Keratinocyte (primary cell): ENCODE measurements at regions not wholly inside any gene's neighbourhood (a gene's known extent, or its start where the extent isn't known, plus 50 kb on each side); places are given as distances from the start of the nearest gene placed in this dataset.

Experiments
- CTCF ChIP-seq, 3 experiments: IDR thresholded peaks in 1 of 3; conservative IDR thresholded peaks in 1 of 3; optimal IDR thresholded peaks in 1 of 3; 2 replicates in 2 of 3; 3 replicates in 1 of 3; pipeline versions ENCODE3 to v1.5.1; 2011; ENCODE audit warnings: low read length in 3 of 3, mild to moderate bottlenecking in 3 of 3, moderate library complexity in 2 of 3, control low read depth in 1 of 3, inconsistent platforms in 1 of 3; ENCODE audit not compliant: insufficient read depth in 2 of 3; ENCODE audit errors: extremely low read depth in 1 of 3
- EZH2 ChIP-seq: IDR thresholded peaks from one replicate; pipeline ENCODE4 v1.6.1; 2012; ENCODE audit warnings: inconsistent platforms, mild to moderate bottlenecking, low read length, moderate library complexity

GRCh38 chr2:121838551-121838950 lies 83.1 kb downstream of the TSN start:
- no peak for TF ChIP-seq CTCF (optimal IDR thresholded peaks at IDR 0.05 in 1 of 3, IDR thresholded peaks at IDR 0.05 in 1 of 3, conservative IDR thresholded peaks at IDR 0.05 in 1 of 3; ENCODE audit: extremely low read depth in 1 of 3, insufficient read depth in 2 of 3, low read length in 3 of 3)
- TF ChIP-seq EZH2 = no peak
